Epithelial cell of esophagus (primary cell): ENCODE measurements at regions not wholly inside any gene's neighbourhood (a gene's known extent, or its start where the extent isn't known, plus 50 kb on each side); places are given as distances from the start of the nearest gene placed in this dataset.

Experiments used
- DNase-seq: peaks from one replicate; pipeline ENCODE4 v3.0.0; 2010; ENCODE audit warnings: low read depth
- H3K4me3 ChIP-seq: 2 replicates; pipeline ENCODE4 v1.5.1; 2011; ENCODE audit warnings: mild to moderate bottlenecking, low read length, control low read depth
- CTCF ChIP-seq: IDR thresholded peaks from 2 replicates; pipeline ENCODE4 v1.5.1; 2011; ENCODE audit warnings: low read depth, mild to moderate bottlenecking, low read length, control low read depth, inconsistent platforms; ENCODE audit not compliant: insufficient read depth; ENCODE audit errors: missing control alignments

GRCh38 chr17:31688701-31689100, 170.3 kb downstream of the COPRS start:
- TF ChIP-seq CTCF: no peak
- no peak for DNase-seq
- H3K4me3 ChIP-seq: no peak overlapping the region

DNA sequence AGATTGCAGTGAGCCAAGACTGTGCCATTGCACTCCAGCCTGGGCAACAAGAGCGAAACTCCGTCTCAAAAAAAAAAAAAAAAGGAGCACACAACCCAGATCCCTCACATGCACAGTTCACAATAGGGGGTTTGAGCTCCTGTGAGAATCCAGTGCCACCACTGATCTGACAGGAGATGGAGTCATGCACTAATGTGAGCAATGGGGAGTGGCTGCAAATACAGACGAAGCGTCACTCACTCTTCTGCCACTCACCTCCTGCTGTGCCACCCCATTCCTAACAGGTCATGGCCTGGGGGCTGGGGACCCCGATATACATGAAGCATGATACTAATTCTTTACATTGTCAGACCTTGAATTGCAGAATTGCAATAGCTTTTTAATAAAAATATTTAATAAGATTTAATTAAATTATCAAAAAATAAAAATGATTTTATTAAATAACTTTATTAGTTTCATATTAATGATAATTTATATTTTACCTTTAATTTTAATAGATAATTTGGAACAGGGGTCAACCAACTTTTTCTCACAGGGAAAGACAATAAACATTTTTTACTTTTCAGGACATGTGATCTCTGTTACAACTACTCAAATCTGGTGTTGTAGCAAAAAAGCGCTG, 171.4 kb downstream of the COPRS start:
- H3K4me3 ChIP-seq: no peak overlapping the region
- peak; percentile 42 for DNase-seq
- TF ChIP-seq CTCF: no peak

DNA sequence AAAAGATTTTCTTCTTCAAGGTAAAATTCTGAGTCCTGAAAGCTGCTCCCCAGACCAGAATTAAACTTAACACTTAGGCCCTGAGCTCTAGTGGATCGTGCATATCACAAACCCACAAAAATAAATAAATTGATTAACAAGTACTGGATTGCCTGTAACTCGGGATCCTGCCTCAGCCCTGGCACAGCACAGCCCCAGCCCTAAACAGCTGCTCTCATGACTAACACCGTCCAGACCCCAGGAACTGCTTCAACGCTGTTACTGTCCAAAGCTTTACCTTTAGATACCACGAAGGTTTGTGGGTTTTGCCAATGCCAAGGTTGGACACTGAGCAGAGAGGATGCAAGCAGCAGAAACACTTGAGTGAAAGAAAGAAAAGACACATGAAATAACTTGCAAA, 172.5 kb downstream of the COPRS start:
- H3K4me3 ChIP-seq: no peak overlapping the region
- no peak for TF ChIP-seq CTCF
- DNase-seq: no peak

DNA sequence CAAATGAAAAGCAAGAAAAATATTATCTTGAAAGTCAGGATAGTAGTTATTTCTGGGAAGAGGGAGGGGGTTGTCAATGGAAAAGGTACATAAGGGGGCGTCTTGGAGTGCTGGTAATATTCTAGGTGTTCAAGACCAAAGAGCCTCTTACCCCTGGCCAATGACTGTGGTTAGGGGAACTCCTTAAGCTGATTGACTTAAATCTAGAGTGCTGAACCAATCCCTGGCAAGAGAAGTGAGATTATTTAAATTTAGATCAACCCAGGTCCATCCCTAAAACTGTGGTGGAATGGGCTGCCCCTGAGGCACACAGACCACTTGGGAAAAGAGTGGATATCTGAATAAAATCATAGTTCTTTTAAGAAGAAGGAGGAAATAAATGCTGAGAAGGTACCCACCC, 174.1 kb downstream of the COPRS start:
- no peak overlapping the region for H3K4me3 ChIP-seq
- DNase-seq: no peak
- no peak for TF ChIP-seq CTCF

GRCh38 chr17:31680126-31680525, 178.9 kb downstream of the COPRS start:
- no peak for DNase-seq

GRCh38 chr17:31679667-31680066, 179.4 kb downstream of the COPRS start:
- no peak for TF ChIP-seq CTCF
- no peak for DNase-seq

More at GRCh38 chr17:31680126-31680525, 178.9 kb downstream of the COPRS start:
- no peak for TF ChIP-seq CTCF
- H3K4me3 ChIP-seq: no peak overlapping the region

GRCh38 chr17:31678431-31678830, 180.6 kb downstream of the COPRS start:
- H3K4me3 ChIP-seq: no peak overlapping the region
- no peak for TF ChIP-seq CTCF
- DNase-seq: peak; percentile 46

More at GRCh38 chr17:31679667-31680066, 179.4 kb downstream of the COPRS start:
- no peak overlapping the region for H3K4me3 ChIP-seq
